ENCODE measurements at regions not wholly inside any gene's neighbourhood (a gene's known extent, or its start where the extent isn't known, plus 50 kb on each side); places are given as distances from the start of the nearest gene placed in this dataset.

- TF ChIP-seq CTCF (IDR thresholded peaks at IDR 0.05; ENCODE audit: low read depth, low read length) = no peak
- H3K4me3 ChIP-seq (ENCODE audit: low read depth, low read length) = no peak overlapping the region
- peaks cover 61% of the 10 kb centered on the region for H3K27me3 ChIP-seq (ENCODE audit: control insufficient read depth, insufficient read depth, low read length)
- ChIA-PET CTCF (interaction anchor here (0.7 to 1.2 kb wide), 3 partner anchors 12 to 269 kb away, joined by 3 to 5 read pairs (median 3); no protein-coding TSS in a partner anchor), POLR2A (interaction anchor here (0.6 kb wide), 1 partner anchor 56 kb away, joined by 3 read pairs; no protein-coding TSS in a partner anchor)
- H3K9me3 ChIP-seq (ENCODE audit: control insufficient read depth, insufficient read depth, low read length) = no peaks in the 10 kb centered on the region
- H3K27ac ChIP-seq (ENCODE audit: low read depth, low read length) = no peak overlapping the region
- no peak for DNase-seq (ENCODE audit: low read depth, low spot score)
Observed at GRCh38 chr2:64318476-64318748, 135.6 kb upstream of the LGALSL start.

GRCh38 chr2:64319896-64320295 lies 134.1 kb upstream of the LGALSL start:
- Histone ChIP-seq H3K4me3 (ENCODE audit: low read depth, low read length) (no peak overlapping the region), H3K27ac (ENCODE audit: low read depth, low read length) (no peak overlapping the region), H3K9me3 (ENCODE audit: control insufficient read depth, insufficient read depth, low read length) (no peaks in the 10 kb centered on the region), H3K27me3 (ENCODE audit: control insufficient read depth, insufficient read depth, low read length) (peaks cover 58% of the 10 kb centered on the region)
- no peak for TF ChIP-seq CTCF (IDR thresholded peaks at IDR 0.05; ENCODE audit: low read depth, low read length)
- POLR2A ChIA-PET = no interaction called here
- DNase-seq (ENCODE audit: low read depth, low spot score) = no peak
- CTCF ChIA-PET = interaction anchor here (1.4 kb wide), 1 partner anchor 11 kb away, joined by 9 read pairs; no protein-coding TSS in a partner anchor

GRCh38 chr2:64322433-64322832 lies 131.5 kb upstream of the LGALSL start:
- no peak for TF ChIP-seq CTCF (IDR thresholded peaks at IDR 0.05; ENCODE audit: low read depth, low read length)
- ChIA-PET POLR2A (no interaction called here), CTCF (interaction anchor here (1.7 kb wide), 1 partner anchor 8 kb away, joined by 8 read pairs; no protein-coding TSS in a partner anchor)
- Histone ChIP-seq H3K27me3 (ENCODE audit: control insufficient read depth, insufficient read depth, low read length) (peaks cover 40% of the 10 kb centered on the region), H3K9me3 (ENCODE audit: control insufficient read depth, insufficient read depth, low read length) (no peaks in the 10 kb centered on the region), H3K4me3 (ENCODE audit: low read depth, low read length) (no peak overlapping the region), H3K27ac (ENCODE audit: low read depth, low read length) (no peak overlapping the region)
- no peak for DNase-seq (ENCODE audit: low read depth, low spot score)

- no peak overlapping the region for H3K27ac ChIP-seq (ENCODE audit: low read depth, low read length)
- POLR2A ChIA-PET = no interaction called here
Observed at GRCh38 chr2:64323197-64323596, 130.8 kb upstream of the LGALSL start.

More at GRCh38 chr2:64323197-64323596, 130.8 kb upstream of the LGALSL start:
- TF ChIP-seq CTCF (IDR thresholded peaks at IDR 0.05; ENCODE audit: low read depth, low read length) = no peak
- CTCF ChIA-PET = interaction anchor here (1.7 kb wide), 1 partner anchor 8 kb away, joined by 8 read pairs; no protein-coding TSS in a partner anchor
- Histone ChIP-seq H3K27me3 (ENCODE audit: control insufficient read depth, insufficient read depth, low read length) (peaks cover 36% of the 10 kb centered on the region), H3K9me3 (ENCODE audit: control insufficient read depth, insufficient read depth, low read length) (no peaks in the 10 kb centered on the region), H3K4me3 (ENCODE audit: low read depth, low read length) (no peak overlapping the region)
- no peak for DNase-seq (ENCODE audit: low read depth, low spot score)

Data from AG04450 (cell line).